ENCODE measurements at regions not wholly inside any gene's neighbourhood (a gene's known extent, or its start where the extent isn't known, plus 50 kb on each side); places are given as distances from the start of the nearest gene placed in this dataset.
A peak's percentile ranks its signal among the peaks of the same experiment; 100 is the strongest.
"Not testable (repeated sequence)": the region's sequence is repeated elsewhere in the genome, so short reads cannot be mapped to it uniquely, and the experiment has no call there.

DNA sequence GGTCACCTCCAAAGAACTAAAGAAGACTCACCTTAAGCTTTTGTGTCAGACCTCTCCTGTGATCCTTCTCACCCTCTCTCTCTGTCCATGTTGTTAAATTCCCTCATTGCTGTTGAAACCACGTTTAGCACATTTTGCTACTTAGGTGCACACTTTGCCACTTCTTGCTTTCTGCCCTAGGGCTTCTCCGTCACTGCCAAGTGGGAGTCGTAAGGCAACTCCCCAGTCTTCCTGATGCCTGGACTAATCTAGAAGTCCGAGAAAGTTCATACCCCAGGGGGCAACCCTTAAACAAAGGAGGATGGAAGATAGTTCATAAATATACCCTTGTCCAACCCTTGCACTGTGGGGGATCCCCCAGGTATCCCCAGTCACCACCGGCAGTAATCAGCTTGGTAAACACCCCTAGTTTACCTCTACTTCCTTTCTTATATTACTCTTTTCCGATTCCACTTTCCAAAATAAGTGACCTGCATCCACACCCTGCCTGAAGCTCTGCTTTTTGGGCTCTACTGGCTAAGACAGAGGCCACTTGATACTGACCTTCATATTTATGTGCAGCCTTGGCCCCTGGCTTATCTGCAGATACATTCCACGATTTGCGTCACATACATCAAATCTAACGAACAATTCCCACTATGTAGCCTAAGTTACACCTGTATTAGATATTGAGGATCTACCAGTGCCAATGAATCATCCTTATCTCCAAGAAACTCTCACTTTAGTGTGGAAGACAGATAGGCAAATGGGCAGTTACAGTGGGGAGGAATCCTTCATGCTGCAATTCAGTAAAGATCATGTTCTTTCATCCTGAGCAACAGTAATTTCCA is 776.2 kb downstream of the RNF144A start:
- no peak for DNase-seq

DNA sequence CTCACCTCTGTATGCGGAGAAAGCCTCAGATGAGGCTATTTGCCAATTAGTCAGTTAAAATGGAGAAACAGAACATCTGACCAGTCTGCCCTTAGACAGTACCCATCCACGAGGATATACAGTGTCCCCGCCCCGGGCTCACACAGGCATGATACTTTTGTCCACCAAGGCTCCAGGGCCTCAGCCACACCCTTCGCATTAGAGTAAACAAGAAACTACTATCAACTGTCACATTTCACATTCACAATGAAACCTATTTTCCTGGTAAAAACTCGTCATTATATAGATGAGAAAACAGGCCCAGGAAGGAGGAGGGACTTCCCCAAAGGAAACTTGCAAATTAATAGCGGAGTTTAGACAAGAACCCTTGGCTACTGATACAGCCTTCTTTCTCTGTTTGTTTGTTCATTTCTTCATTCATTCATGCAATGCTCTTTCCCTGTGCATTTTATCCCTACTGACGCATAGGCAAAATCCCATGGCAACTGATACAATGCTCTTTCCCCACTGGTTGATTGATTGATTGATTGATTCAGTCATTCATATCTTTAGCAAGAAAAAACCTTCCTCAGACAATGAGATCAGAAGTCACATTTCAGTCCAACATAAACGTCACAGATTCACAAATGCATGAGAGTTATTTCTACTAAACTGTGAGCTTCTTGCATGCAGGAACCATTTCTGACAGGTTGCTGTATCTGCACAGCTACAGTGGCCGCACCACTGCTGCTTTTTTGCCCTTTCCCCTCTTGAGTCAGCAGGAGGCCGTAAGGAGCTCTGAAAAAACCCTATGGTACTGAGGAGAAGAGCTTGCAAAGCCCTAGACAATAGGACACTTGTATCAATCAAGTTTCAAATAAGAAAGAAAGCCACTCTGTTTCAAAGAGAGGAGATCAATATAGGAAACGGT is 777.1 kb downstream of the RNF144A start:
- no peak for DNase-seq

DNA sequence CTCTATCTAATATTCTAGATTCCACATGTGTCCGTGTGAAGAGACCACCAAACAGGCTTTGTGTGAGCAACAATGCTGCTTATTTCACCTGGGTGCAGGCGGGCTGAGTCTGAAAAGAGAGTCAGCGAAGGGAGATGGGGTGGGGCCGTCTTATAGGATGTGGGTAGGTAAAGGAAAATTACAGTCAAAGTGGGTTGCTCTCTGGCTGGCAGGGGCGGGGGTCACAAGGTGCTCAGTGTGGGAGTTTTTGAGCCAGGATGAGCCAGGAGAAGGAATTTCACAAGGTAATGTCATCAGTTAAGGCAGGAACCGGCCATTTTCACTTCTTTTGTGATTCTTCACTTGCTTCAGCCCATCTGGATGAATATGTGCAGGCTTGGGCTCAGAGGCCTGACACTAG is 779.3 kb downstream of the RNF144A start:
- not testable (repeated sequence) for DNase-seq

DNA sequence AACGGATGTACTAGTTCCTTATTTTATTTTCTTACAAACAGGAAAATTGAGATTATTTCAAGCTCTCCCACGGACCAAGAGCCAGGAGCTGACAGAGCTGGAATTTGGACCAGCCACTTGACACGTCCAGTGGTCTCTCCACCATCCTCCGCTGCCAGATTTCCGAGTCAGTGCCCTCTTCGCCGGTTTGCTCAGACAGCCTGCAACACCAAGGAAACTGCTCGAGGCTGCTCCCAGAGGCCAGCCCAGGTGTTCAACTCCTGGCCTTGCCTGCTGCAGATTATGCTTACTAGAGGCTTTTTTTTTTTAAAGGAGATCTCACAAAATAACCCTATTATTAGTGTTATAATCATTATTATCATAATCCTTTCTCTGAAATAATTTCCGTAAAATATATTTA is 779.8 kb downstream of the RNF144A start:
- DNase-seq: no peak

DNA sequence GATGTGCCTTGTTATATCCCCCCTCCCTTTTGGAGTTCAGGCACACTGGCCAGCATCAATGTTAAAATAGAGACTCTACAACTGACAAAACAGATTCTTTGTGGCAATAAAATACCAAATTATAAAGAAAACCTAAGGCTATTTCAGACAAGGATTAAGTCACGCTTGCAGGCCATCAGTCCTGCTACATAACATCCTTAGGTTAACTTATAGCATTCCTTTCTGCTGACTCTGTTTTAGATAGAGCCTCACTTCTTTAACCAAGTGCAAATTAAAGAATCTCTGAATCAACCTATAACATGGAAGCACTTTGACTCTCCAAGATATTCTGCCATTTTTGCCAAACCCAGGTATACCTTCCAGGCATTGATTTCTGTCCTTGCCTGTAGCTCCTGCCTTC is 784.6 kb downstream of the RNF144A start:
- DNase-seq: no peak

DNA sequence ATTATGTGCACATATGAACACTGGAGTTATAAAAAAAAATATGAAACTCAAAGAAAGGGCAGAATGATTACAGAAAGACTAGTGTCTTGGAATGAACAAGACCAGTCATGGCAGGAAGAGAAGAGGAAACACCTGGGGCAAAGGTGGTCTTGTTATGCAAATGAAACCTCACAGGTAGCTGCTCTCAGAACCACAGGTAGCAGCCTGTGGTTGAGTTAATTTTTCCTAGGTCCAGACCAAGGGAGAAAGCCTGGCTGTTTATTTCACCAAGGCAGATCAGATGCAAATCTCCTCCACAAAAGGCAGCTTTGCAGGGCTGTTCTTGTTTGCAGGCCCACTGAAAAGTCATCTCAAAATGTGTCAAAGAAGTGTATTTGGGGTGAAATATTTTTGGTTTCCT is 785.8 kb downstream of the RNF144A start:
- DNase-seq: no peak

DNA sequence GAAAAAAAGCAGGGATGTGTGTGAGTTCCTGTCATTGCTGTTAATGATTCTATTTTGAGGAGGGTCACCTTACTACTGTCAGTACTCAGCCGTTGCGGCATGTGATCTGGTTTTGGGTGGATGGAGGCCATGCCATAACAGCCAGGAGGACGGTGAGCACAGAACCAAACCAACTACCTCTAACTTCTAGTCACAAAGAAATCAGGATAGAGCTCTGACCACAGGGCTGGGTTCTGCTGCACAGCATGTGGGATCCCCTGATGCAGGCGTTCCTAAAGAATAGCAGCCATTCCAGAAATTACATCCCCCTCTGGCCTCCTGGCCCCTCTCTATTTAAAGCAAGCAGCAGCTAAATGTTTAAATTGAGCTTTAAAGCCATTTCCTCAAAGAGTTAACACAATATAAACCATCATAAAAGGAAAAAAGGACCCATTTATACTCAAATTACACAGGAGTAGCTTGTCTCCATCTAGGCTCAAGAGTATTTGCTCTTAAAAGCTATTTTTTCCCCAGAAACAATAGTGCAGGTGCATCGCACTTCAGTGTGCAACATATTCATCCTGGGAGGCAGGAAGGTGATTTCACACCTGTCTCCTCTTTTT is 786.4 kb downstream of the RNF144A start:
- no peak for DNase-seq

DNA sequence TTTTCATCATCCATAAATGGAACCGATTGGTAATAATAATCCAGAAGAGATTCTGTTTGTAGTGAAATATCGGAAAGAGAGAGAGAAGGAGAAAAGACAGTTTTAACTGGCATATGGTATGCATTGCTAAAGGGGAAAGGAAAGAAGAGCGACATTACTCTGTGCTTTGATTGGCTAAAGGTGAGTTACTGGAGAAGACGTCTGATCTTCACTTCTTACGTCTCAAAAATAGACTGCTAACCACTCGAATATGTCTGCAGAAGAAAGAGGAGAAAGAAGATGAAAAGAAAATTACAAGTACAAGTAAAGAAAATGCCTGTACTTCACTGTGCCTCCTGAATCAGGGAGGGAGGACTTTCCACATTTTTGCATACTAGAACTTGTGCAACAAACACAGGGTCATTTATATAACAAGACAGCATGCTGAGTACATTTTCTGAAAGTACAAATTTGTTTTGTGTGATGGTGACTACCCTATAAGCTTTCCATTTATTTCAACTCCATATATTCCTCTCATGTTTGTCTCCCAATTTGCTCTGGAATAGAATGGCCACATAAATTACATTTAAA is 787.2 kb downstream of the RNF144A start:
- DNase-seq: no peak

DNA sequence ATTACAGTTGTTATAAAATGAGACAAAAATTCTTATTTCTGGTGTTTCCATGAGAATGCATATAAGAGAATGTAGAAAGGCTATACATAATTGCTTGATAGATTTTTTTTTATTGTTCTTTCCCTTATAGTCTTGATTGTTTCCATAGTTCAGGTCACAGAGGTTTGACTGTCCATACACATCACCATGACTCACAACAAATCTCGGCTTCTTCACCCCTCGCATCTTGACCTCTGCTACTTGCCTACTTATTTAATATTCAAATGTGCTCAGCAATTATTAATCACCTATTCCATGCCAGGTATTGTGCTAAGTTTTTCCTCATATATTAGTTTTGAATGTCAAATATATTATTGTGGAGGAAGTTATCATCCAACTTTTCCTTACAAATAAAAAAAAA is 789.6 kb downstream of the RNF144A start:
- DNase-seq: no peak

DNA sequence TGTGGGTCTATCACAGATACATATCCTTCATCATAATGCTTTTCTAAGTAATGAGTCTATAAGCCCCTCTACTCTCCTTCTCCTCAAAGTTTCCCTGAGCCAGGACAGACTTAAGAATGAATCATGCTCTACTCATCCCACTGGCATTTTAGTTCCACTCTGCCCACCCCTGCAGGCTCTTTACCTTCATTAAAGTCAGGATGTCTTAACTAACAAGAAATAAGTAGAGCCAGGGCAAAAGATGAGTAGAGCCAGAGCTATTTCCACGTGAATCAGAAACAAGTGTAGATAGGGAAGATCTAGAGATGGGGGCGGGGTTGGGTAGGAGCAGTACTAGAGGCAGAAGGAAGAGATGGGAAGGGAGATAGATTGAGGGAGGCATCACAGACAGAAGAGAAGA is 790.5 kb downstream of the RNF144A start:
- DNase-seq: no peak

DNA sequence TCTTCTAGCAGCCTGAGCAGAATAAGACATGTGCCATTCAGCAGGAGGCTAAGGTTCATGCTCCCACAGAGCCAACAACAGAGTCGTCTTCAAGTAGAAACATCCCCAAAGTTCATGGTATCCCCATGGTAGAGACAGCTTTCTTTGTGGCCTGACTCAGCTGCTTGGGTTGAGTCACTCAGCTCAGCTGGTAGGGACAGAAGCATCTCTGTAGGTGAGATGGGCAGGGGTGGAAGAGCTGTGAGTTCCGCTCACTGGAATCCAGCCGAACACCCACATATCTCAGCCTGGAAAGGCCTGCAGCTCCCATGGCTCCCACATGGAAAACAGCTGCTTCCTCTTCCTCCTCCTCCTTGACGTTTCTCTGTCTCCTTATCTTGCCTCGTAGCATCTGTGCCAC is 792.7 kb downstream of the RNF144A start:
- DNase-seq: no peak

DNA sequence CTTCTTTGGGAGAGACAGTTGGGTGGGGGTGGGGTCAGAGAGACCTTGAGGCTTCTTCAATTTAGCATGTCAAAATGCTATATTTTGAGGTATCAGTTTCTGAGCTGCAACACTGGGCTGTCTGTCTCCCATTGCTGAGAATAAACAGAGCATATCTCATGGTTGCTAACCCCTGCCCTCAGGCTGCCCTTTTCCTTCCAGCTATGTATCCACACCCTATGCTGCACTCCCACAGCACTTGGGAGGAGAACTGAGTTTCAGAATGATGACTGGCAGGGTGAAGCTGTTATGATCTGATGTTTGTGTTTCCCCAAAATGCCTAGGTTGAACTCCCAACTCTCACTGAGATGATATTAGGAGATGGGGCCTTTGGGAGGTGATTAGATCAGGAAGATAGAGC is 794.0 kb downstream of the RNF144A start:
- DNase-seq: no peak

DNA sequence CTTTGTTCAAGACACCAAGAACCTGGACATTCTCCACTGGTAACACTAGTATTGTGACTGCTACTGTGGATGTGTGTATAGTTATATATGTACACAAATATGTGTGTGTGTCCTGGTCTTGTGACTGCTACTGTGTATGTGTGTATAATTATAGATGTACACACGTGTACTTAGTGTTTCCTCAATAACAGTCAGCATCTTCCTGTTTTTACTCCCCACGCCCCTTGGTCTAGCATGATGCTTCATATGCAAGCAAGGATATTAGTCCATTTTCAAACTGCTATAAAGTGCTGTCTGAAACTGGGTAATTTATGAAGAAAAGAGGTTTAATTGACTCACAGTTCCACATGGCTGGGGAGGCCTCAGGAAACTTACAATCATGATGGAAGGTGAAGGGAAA is 802.7 kb downstream of the RNF144A start:
- DNase-seq: no peak

DNA sequence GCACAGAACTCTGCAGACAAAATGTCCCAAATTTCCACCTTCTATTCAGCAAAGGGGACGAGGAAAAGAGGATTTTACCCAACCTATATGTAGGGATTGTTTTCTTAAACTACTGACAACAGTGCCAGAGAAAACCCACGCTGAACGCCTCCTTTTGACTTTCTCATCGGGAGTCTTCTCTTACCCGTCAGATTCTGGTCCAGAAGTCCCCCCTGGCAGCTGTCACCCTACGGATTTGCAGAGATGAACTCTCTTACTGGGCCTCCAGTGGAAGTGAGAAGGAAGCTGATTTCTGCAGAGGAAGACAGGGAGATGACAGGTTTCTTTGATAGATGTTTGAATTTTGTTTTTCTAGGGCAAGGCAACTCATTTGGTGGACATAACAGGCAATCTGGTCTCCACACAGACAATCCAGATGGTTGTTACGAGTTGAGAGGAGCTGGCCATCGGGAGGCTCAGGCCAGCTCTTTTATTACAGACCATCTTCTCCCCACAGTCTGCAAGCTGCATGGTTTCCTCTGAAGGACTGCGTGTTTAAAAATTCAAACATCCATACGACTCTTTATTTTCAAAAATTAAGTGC is 804.3 kb downstream of the RNF144A start:
- no peak for DNase-seq

DNA sequence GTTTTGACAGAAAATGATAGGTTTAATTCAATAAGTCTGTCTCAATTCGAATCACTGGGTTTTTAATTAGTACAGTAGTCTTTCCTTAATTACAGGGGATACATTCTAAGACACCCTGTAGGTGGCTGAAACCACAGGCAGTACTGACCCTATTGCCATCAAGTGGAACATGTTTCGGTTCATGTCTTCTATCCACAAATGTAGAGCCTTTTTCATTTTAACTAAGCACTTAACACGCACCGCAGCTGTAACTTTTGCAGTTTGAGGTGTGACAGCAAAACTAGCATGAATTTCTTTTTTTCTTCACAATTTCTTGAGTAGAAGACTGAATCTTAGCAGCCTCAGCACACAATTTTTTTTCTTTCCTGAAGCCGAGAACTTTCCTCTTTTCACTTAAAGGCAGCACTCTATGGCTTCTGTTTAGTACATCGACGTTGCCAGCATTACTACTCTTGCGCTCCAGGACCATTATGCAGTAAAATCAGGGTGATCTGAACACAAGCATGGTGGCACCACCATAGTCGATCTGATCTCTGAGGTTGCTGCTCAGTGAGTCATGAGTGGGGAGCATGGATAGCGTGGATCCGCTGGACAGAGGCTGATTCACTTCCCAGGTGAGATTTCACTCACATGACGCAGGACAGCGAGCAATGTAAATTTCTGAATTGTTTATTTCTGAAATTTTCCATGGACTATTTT is 805.1 kb downstream of the RNF144A start:
- no peak for DNase-seq

DNA sequence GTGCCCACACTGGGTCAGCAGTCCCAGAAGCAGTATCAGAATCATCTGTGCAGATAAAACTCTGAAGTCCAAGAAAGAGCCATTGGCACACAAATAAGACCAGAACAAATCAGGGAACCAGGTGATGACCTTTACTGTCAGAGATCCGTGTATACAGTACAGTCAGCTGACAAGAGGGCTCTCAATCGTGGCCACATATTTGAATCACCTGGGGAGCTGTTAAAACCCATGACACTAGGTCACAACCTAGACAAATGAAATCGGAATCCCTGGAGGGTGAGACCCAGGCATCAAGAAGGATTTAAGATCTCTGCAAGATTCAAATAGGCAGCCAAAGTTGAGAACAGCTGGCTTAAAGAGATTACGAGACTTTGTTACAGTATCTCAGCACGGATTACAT is 807.1 kb downstream of the RNF144A start:
- DNase-seq: no peak

DNA sequence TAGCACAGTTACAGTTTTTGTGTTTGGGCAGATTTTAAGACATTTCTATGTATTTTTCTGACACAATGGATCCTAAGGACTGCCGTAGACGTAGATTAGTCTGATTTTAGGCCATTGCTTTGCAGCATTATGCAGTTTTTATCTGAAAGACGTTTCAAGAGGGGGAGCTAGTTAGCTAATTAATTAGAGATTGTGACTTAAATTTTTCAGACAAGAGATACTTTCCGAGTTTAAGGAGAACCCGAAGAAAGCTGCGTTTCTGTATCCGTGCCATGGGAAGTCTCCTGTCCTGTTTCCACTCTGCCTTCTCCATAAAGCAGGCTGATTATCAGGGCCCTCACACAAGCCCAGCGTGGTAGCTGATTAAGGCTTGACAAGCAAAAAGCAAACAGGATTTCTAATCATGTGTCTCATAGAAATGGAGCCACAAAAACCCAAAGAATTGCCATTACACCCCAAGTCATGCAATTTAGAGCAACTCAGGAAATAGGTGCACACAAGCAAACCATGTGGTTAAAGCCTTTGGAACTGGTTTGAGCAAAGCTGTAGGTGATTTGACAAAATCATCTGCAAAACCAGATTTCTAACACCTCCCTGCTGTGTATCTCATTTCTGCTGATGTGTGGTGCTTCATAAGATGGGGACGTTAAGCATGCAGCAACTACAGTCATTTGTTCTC is 808.1 kb downstream of the RNF144A start:
- peak; percentile 24 to 71 for DNase-seq

DNA sequence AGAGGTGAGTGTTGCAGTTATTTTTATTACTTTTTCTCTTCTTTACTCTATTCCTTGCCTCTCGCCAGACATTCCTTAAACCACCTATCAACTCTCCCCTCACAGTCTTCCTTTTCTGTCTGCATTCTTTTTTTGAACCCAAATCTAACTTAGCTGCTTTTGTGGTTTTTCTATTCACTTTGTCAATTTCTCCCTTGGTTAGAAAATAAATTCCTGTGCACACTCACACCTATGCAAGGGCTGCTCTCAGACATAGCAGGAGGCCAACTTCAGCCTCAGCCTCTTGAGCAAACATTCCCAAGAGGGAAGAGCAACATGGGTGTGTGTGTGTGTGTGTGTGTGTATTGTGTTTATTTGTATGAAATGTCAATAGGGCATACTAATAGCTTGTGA is 808.6 kb downstream of the RNF144A start:
- no peak for DNase-seq

DNA sequence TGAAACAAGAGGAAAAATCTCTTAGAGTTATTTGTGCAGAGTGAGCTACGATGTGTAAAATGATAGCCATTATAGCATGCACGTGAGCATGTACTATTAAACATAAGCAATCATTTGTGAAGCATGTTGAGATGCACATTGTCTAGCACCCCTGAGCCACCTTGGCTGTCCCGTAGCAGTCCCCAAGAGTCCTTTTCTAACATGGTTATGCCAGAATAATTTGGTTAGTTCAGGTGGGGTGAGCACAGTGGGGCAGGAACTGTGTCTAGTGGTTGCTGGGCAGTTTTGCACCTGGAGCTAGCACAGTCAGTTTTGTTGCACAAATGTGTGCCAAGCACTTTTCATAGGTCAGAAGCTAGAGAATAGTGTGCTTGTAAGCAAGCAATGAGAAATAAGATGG is 809.8 kb downstream of the RNF144A start:
- DNase-seq: no peak

DNA sequence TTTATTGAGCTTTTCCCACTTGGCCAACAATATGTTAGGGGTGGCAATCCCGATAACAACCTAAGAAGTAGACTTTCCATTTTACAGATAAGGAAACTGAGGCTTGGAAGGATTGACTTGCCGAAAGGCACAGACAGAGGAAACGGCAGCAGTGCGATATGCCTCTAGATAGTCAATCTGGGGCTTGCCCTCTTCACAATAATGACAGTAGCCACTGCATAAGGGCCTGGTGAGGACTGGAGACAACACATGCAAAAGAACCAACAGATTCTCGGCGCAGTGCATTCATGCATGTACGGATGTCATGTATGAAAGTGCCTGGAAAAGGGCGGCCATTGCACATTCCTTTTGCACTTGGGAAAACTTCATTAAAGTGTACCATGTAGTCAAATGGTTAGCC is 811.2 kb downstream of the RNF144A start:
- DNase-seq: no peak

DNA sequence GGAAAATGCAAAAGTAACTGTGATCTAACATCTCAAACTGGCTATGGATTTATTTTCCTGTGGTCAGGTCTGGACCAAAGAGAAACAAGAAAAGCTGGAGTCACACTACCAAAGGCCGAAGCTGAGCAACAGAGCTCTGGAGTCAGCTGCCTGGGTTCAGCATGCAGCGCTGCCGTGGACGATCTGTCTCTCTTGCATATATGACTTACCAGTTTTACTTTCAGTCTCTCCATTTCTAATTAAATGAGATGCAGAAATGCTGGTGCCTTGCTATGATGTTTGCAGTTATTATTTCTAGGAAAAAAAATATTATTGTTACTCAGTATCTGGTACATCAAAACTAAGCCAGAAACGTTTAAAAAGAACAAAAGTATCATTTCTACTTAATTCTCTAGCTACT is 813.2 kb downstream of the RNF144A start:
- DNase-seq: no peak

DNA sequence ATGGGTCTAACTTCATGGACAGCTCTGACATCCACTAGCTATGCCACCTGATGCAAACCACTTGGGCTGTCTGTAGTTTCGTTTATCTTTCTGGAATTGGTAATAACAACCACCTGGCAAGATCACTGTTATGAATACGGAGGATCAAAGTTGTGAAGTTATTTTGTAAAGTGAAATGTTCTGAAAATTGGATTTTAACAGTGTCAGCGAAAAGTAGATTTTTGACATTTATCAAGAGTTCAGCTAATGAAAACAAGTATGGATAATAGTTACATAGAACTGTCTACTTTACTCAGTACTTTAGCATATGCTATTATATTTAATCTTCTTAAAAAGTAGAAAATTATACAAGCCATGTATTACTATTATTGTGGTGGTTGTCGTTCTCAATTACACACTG is 813.8 kb downstream of the RNF144A start:
- DNase-seq: no peak

Data from CD4-positive, alpha-beta T cell treated with Interleukin-1 beta for 1 hour (primary cell).